GM19238 (cell line): ENCODE measurements at regions not wholly inside any gene's neighbourhood (a gene's known extent, or its start where the extent isn't known, plus 50 kb on each side); places are given as distances from the start of the nearest gene placed in this dataset.

Source experiments
- DNase-seq: peaks from one replicate; pipeline ENCODE4 v3.0.0; 2011; ENCODE audit warnings: low spot score; ENCODE audit not compliant: insufficient read length

DNA sequence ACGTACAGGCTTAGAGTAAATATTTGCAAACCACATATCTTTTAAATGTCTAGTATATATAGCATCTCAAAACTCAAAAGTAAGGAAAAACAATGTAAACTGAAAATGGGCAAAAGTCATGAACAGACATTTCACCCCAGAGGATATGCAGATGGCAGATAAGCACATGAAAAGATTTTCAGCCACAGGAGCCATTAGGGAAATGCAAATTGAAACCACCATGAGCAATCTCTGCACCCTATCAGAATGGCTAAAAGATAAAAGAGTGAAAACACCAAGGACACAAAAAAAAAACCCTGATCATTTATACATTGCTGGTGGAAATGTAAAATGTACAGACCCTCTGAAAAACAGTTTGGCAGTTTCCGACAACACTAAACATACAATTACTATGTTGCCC is 292.7 kb downstream of the ZNF516 start:
- no peak for DNase-seq

DNA sequence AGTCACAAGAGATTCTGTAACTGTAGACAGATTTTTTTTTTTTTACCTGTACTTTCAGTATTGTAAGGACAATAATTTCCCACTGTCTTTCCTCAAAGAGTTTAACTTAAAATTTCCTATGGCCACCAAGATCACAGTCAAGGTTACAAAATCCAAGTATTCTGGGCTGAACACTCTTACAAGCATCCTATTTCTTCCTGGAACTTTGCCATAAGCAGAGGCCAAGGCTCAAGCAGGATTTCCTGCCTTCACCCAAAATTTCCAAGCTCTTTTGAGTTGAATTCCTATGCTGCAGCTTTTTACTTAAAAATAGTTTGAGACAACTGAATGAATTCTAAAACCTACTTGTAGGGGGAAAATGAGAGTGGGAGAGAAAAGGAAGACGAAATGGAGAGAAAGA is 299.4 kb downstream of the ZNF516 start:
- DNase-seq, result no peak

GRCh38 chr18:76188097-76188496 is 306.9 kb downstream of the ZNF516 start:
- DNase-seq, result no peak

DNA sequence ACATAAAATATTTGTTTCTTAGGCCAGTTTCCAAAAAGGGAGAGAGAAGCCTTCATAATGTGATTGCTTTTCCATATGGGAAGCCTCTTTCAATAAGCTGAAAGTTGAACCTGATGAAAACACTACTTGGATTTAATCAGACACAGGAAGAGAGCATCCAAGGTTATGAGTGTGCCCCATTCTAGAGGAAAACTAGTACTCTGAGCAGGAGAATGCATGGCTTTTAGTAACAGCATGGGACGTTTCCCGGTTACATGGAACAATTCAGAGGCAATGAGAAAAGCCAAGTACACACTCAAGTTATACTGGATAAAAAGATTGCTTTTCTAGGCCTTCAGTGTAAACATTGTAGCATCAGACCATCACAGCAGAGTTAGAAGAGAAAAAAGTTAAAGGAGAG is 315.8 kb downstream of the ZNF516 start:
- no peak for DNase-seq

DNA sequence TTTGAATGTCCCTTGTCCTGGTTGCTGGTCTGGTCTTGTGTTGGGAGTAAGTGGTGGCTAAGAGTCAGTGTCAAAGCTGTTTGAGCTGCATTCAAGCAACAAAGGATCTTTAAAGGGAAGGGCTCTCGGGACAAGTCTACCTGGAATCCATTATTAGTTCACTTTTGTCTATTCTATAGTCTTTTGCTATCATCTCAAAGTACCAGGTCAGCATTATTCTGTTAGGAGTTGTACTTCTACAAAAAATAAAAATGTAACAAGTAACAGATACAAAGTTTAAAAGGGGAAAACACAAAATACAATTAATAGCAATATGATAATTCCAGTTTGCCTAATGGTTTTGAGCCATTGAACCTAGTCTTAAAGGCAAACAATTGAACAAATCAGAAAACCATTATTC is 317.9 kb downstream of the ZNF516 start:
- no peak for DNase-seq

DNA sequence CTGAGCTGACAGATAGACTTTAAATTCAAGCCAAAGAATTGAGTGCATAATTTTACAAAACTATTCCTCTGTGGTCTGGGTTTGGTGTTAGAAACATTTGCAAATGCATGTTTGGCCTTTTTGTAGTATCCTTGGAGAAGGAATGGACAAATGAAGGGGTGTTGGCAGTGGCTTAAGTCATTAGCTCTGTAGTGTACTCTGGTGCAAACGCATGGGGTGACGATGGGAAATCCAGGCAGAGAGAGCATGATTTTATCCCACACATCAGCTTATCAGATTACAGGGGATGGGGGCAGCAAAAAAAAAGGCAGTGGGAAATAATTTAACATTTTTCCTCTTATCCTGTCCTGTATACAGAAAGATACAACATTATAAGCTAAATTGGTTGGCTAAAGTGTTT is 320.6 kb downstream of the ZNF516 start:
- DNase-seq, result no peak

DNA sequence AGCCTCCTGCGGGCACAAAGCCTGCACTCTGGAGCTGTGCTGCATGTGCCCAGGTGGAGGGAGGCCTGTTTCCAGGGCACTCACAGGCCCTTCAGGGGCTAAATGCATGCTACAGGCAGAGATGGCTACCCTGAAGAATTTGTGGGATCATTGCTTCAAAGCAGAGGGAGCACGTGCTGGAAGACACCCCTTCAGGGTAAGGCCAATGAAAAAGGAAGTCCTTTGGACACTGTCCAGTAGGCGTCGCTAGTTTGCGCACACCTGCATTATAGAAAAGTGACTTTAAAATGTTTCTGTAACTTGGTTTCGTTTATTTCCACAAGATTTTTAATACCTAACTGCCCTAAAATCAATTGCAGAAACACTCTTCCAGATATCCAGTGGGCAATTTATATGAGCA is 325.3 kb downstream of the ZNF516 start:
- no peak for DNase-seq

DNA sequence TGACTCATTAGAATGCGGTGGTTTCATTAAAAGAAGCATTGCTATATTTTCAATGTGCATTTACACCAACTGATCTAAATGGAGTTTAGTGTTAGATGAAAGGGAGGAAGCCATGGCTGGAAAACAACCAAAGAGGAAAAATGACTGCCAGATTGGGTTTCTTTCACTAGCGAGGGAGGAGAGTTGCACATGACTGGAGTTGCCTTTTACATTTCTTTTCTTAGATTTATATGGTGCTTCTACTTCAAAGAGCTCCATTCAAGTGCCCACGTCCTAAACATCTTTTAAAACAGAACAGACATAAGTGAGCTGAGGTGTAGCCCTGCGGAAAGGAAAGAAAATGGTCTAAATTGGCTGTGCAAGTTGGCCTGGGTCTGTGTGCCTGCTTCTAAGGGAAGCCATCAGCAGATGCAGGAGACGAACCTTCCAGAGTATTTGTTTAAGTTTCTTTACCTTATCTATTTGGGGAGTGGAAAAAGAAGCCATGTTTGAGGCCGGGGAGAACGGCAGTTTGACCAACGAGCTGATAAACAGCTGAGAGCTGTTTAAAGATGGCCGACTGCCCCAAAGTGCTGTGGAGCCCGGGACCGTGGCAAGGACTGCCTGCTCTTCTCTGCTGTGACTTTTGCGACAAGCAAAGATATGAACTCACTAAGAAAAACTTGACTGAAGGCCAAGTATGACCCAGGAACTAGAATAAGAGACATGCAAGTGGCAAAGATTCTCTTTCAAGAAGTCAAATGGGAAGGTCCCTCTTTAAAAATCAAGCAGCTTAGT is 327.0 kb downstream of the ZNF516 start:
- DNase-seq, result no peak

GRCh38 chr18:76167410-76167809 is 327.6 kb downstream of the ZNF516 start:
- DNase-seq, result no peak

GRCh38 chr18:76162886-76163285 is 332.2 kb downstream of the ZNF516 start:
- DNase-seq, result no peak

GRCh38 chr18:76161983-76162382 is 333.1 kb downstream of the ZNF516 start:
- DNase-seq, result no peak

DNA sequence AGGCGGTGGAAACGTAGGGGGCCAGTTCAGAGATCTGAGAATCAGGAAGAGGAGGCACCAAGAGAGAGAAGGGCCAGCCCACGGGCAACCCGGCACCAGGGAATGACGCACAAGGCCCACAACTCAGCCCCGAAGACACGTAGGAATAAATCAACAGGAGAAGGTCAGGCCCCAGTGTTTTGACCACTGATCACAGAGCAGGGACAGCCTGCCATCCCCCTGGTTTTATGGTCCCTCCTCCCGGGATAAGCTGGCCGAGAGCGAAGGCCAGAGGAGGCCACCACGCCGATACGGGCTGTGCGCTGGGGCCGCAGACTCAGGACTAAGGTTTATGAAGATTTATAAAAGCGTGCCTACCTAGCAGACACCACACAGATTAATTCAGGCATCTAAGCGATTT is 341.4 kb downstream of the ZNF516 start:
- DNase-seq, result no peak

- no peak for DNase-seq
These were observed 345.3 kb downstream of the ZNF516 start for GRCh38 chr18:76149734-76150133.

DNA sequence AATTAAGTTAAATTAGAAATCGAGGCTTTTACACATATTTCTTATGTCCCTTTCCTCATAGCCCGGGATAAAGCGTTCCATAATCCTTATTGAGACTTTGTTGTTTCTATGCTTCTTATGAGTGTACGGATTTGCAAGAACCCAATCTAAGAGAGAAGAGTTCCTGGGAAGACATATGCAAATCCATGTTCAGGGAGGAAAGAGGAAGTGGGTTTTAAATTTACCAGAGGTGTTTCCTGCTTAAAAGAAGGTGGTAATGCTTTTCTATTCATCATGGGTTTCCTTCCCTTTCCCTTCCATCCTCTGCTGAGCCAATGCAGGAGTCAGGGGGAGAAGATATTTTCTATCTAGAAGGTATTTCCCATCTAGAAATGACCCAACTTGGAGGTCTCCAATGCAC is 345.8 kb downstream of the ZNF516 start:
- DNase-seq, result no peak

- DNase-seq, result no peak
These were observed 349.3 kb downstream of the ZNF516 start for GRCh38 chr18:76145521-76146376.

DNA sequence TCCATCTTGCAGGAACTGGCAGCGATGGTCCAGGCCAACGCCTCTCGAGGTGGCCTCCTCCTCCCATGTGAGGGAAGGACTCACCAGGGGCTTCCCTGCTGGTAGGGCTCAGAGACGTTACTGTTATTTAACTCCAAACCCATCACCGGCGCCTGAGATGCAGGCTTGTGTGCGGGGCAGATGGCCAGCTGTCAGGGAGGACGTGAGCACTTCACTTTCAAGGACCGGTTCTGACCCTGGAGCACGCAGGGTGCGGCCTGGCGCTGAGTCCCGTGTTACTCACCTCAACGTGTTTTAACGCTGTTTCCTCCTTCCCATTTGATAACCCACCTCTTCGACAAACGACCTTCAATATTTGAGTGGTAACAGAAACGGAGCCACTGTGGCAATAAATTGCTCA is 350.2 kb downstream of the ZNF516 start:
- no peak for DNase-seq

DNA sequence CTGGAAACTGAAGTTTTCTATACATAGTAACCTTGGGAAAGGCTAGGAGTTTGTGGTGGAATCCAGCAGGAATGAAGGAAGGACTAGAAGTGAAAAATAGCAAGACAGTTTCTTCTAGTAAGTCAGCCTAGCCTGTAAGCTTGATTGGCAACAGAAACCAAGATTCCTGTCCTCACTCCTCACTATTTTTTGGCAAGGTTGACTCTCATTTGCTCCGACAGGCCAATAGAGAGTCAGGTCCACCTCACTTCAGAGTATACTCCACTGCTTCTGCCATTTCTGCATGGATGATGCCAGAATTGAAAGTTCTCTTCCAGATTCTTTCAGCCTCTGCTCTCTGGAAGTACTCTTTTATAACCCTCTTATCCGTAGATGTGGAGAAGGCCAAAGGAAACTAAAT is 352.4 kb downstream of the ZNF516 start:
- DNase-seq, result no peak

- DNase-seq, result no peak
These were observed 355.2 kb downstream of the ZNF516 start for GRCh38 chr18:76139844-76140243.

DNA sequence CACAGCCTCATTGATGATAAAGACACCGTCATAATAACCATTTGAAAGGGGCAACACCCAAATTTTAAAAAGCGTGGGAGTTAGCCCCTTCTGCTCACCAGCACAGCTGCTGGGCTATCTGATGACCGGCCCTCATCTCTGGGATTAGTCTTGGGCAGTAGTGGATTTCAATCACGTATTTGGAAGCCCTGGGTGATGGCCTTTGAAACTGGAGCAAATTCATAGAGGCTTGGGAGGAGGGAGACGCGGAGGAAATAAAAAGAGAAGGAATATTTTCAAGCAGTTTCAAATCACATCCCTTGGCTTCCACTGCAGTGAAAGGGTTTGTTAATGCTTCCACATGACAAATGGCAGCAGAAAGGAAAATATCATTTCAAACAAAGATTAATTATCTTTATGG is 357.8 kb downstream of the ZNF516 start:
- DNase-seq, result no peak

GRCh38 chr18:76136701-76137100 is 358.3 kb downstream of the ZNF516 start:
- DNase-seq, result no peak

DNA sequence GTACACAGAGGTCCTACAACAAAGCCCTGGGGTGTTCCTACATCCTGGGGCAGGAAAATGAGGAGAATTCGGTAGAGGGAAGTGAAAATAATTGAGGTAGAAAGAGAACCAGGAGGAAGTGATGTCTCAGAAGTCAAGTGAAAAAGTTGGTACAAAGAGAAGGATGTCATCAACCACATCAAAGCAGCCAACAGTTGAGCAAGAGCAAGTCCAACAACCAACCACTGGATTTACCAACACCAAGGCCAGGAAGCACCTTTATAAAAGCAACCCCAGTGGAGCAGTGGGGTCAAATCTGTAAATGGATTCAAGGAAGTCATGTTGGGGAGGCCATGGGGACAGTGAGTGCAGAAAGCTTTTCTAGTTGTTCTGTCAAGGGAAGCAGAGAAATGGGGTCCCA is 360.4 kb downstream of the ZNF516 start:
- DNase-seq, result no peak

- no peak for DNase-seq
These were observed 361.2 kb downstream of the ZNF516 start for GRCh38 chr18:76133873-76134272.

DNA sequence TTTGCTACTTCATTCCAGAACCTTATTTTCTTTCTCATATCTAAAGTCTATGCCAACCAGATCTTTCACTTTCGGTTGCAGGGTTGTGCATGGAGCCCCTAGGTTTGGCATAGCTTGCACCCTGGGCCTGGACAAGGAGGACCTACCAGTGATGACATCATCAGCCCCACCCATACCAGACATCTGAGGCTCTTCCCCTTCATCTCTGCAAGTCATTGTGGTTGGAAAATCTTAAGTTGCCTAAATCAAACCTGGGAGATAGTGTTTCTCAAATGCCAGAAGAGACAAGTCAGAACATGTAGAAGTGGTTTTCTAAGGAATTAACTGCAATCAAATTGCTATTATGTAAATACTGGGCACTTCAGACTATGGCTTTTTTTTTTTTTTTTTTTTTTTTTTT is 363.3 kb downstream of the ZNF516 start:
- no peak for DNase-seq
